Breast epithelium (tissue), 4 donors: ENCODE measurements at regions not wholly inside any gene's neighbourhood (a gene's known extent, or its start where the extent isn't known, plus 50 kb on each side); places are given as distances from the start of the nearest gene placed in this dataset.

ENCODE experiments used
- DNase-seq, 2 donors: peaks; one replicate each; pipeline ENCODE4 v3.0.0-alpha.2; 2019; ENCODE audit warnings: low spot score in 2 of 2
- H3K27ac ChIP-seq, 2 donors: fragments of 200-600 bp; sonication (generic) in 1 of 2; one replicate each; pipeline ENCODE4 v1.5.1; 2016 to 2019; ENCODE audit warnings: mild to moderate bottlenecking in 1 of 2
- H3K27me3 ChIP-seq, 2 donors: fragments of 200-600 bp; sonication (generic) in 1 of 2; one replicate each; pipeline versions ENCODE4 v1.5.1 to v1.6.0; 2017 to 2019; ENCODE audit warnings: control low read depth in 1 of 2, mild to moderate bottlenecking in 1 of 2
- H3K36me3 ChIP-seq: fragments of 200-600 bp; one replicate; pipeline ENCODE4 v1.5.1; 2019
- H3K4me1 ChIP-seq, 2 donors: fragments of 200-600 bp; sonication (generic); one replicate each; pipeline ENCODE4 v1.5.1; 2016 to 2019; ENCODE audit warnings: control low read depth in 1 of 2
- H3K4me3 ChIP-seq, 3 donors: fragments of 200-600 bp; sonication (generic); 1 replicate in 2 of 3; 2 replicates in 1 of 3; pipeline ENCODE4 v1.5.1; 2016 to 2019; ENCODE audit warnings: mild to moderate bottlenecking in 3 of 3, moderate library complexity in 2 of 3
- H3K9me3 ChIP-seq, 2 donors: fragments of 200-600 bp; sonication (generic) in 1 of 2; one replicate each; pipeline ENCODE4 v1.5.1; 2016 to 2019; ENCODE audit warnings: control low read depth in 1 of 2
- POLR2A ChIP-seq: fragments of 450-650 bp; IDR thresholded peaks from one replicate; pipeline ENCODE4 v1.6.1; 2016; ENCODE audit warnings: antibody characterized with exemption, mild to moderate bottlenecking, moderate library complexity
- POLR2AphosphoS5 ChIP-seq, 3 donors: sonication (generic); formaldehyde crosslinking; IDR thresholded peaks; one replicate each; pipeline ENCODE4 v1.6.1; 2017; ENCODE audit warnings: antibody characterized with exemption in 3 of 3
- intact Hi-C: fragments of 100-400 bp; cut with DNase I; formaldehyde crosslinking; loops from one replicate; pipeline ENCODE4 v1.15.1; 2023; ENCODE audit warnings: low total_unique reads
- TF ChIP-seq, protein P1 (sequence below), 3 donors: fragments of 450-650 bp; IDR thresholded peaks; one replicate each; pipeline ENCODE4 v1.5.1; 2016 to 2017; ENCODE audit warnings: antibody characterized with exemption in 3 of 3, mild to moderate bottlenecking in 3 of 3, moderate library complexity in 3 of 3

DNA sequence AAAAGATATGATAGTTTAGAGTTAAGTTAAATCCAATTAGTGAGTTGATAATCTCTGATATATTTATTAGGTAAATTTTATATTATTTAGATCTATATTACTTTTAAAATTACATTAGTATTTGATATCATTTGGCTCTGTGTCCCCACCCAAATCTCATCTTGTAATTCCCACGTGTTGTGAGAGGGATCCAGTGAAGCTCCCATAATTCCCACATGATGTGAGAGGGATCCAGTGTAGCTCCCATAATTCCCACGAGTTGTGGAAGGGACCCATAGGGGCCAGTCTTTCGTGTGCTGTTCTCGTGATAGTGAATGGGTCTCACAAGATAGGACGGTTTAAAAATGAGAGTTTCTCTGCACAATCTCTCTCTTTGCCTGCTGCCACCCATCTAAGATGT is 1183.6 kb downstream of the NSUN3 start:
- H3K4me3 ChIP-seq: no peak overlapping the region
- no peak overlapping the region for H3K27ac ChIP-seq
- TF ChIP-seq, protein P1, sequence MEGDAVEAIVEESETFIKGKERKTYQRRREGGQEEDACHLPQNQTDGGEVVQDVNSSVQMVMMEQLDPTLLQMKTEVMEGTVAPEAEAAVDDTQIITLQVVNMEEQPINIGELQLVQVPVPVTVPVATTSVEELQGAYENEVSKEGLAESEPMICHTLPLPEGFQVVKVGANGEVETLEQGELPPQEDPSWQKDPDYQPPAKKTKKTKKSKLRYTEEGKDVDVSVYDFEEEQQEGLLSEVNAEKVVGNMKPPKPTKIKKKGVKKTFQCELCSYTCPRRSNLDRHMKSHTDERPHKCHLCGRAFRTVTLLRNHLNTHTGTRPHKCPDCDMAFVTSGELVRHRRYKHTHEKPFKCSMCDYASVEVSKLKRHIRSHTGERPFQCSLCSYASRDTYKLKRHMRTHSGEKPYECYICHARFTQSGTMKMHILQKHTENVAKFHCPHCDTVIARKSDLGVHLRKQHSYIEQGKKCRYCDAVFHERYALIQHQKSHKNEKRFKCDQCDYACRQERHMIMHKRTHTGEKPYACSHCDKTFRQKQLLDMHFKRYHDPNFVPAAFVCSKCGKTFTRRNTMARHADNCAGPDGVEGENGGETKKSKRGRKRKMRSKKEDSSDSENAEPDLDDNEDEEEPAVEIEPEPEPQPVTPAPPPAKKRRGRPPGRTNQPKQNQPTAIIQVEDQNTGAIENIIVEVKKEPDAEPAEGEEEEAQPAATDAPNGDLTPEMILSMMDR (IDR thresholded peaks at IDR 0.05): no peak
- TF ChIP-seq POLR2A: no peak
- TF ChIP-seq POLR2AphosphoS5 (IDR thresholded peaks at IDR 0.05): no peak
- DNase-seq: no peak
- intact Hi-C loops: no loop called here
- no peaks in the 10 kb centered on the region for H3K27me3 ChIP-seq
- H3K4me1 ChIP-seq: no peaks in the 10 kb centered on the region
- no peaks in the 10 kb centered on the region for H3K9me3 ChIP-seq
- H3K36me3 ChIP-seq: no peaks in the 10 kb centered on the region

DNA sequence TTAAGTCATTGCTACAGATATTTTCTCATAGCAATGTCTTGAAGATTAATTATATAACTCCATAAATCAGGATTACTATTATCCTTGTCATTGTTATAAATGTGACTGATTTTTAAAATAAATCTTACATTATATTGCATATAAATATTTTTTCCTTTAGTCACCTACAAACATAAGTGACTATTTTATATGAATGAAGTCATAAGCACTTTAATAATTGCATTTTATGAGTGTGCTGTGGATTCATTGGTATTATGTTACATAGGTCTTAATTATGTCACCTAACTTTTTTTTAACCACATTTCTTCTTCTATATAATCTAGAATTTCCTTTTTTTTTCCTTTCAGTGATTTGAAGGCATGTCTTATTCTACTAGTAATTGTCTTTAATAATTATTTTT is 1191.2 kb downstream of the NSUN3 start:
- H3K9me3 ChIP-seq: no peaks in the 10 kb centered on the region
- intact Hi-C loops: no loop called here
- no peaks in the 10 kb centered on the region for H3K27me3 ChIP-seq

DNA sequence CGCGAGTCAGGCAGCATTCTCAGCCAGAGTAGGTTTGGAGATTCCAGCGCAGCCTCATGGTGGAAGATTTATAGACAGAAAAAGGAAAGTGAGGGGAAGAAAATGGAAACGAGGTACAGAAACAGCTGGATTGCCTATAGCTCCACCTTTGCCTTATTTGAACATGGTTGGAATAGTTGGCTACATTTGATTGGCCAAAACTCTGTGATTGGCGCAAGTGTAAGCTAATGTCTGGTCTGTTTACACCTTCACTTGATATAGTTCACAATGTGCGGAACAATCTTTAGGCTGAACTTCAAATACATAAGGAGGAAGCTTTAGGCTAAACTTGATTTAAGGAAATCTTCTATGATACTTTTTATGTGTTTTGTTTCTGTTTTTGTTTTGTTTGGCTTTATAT is 1191.9 kb downstream of the NSUN3 start:
- intact Hi-C loops: no loop called here
- TF ChIP-seq POLR2AphosphoS5 (IDR thresholded peaks at IDR 0.05): no peak
- TF ChIP-seq POLR2A: no peak
- TF ChIP-seq, protein P1 (IDR thresholded peaks at IDR 0.05): no peak
- Histone ChIP-seq H3K4me1 (no peaks in the 10 kb centered on the region), H3K9me3 (no peaks in the 10 kb centered on the region), H3K27me3 (no peaks in the 10 kb centered on the region), H3K4me3 (no peak overlapping the region), H3K36me3 (no peaks in the 10 kb centered on the region), H3K27ac (no peak overlapping the region)
- no peak for DNase-seq

More for the DNA sequence above, 1191.2 kb downstream of the NSUN3 start:
- Histone ChIP-seq H3K4me1 (no peaks in the 10 kb centered on the region), H3K36me3 (no peaks in the 10 kb centered on the region), H3K27ac (no peak overlapping the region), H3K4me3 (no peak overlapping the region)
- TF ChIP-seq, protein P1 (IDR thresholded peaks at IDR 0.05): no peak
- TF ChIP-seq POLR2A: no peak
- TF ChIP-seq POLR2AphosphoS5 (IDR thresholded peaks at IDR 0.05): no peak
- DNase-seq: no peak

DNA sequence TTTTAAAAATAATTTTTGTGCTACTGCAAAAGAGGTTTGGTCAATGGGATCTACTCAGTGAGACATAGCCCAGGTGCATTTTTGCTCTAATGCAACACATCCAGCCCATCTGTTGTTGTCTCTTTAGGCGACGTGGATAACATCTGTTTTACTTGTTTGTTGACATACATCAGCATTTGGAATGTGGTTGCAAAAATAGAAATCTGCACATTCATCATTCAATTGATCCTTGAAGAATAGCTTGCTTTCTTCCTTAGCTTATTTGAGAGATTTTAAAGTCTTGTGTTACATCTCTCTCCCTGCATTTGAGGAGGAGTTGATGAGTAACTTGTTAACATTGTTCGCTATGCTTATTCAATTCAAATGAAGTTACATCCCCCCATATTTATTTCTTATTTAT is 1202.3 kb downstream of the NSUN3 start:
- DNase-seq: no peak
- Histone ChIP-seq H3K9me3 (no peaks in the 10 kb centered on the region), H3K4me3 (no peak overlapping the region), H3K27me3 (no peaks in the 10 kb centered on the region), H3K36me3 (no peaks in the 10 kb centered on the region), H3K4me1 (no peaks in the 10 kb centered on the region), H3K27ac (no peak overlapping the region)
- TF ChIP-seq, protein P1 (IDR thresholded peaks at IDR 0.05): no peak
- intact Hi-C loops: no loop called here

DNA sequence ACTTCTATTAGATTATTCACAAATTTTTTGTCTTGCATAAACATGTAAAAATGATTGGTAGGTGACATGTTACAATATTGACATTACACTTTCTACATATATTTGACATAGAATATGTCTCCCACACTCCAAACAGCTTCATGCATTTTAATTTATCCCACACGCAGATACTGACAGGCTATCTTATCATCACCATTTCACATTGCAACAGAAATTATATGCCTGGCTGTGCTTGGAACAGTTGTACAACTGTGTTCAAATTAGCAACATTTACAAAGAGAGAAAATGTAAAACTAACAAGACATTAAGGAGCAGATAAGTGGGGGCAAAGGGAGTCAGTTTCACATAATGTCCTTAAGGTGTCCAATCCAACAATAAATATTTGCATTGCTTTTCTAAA is 1208.5 kb downstream of the NSUN3 start:
- H3K27me3 ChIP-seq: no peaks in the 10 kb centered on the region
- DNase-seq: no peak
- intact Hi-C loops: no loop called here
- H3K27ac ChIP-seq: no peak overlapping the region
- TF ChIP-seq POLR2AphosphoS5 (IDR thresholded peaks at IDR 0.05) (no peak), POLR2A (no peak)
- TF ChIP-seq, protein P1 (IDR thresholded peaks at IDR 0.05): no peak
- H3K36me3 ChIP-seq: no peaks in the 10 kb centered on the region
- no peaks in the 10 kb centered on the region for H3K4me1 ChIP-seq
- H3K4me3 ChIP-seq: no peak overlapping the region
- no peaks in the 10 kb centered on the region for H3K9me3 ChIP-seq
